NK-92 treated with Interleukin-12 subunit alpha and Interleukin-12 subunit beta, amount 100 ng/mL, for 24 hours (cell line): ENCODE measurements at regions not wholly inside any gene's neighbourhood (a gene's known extent, or its start where the extent isn't known, plus 50 kb on each side); places are given as distances from the start of the nearest gene placed in this dataset.
A peak's percentile ranks its signal among the peaks of the same experiment; 100 is the strongest.
"Not testable (repeated sequence)": the region's sequence is repeated elsewhere in the genome, so short reads cannot be mapped to it uniquely, and the experiment has no call there.

Experiments used
- DNase-seq: peaks from one replicate; lab custom pipeline; 2025; lab: John Stamatoyannopoulos, UW

GRCh38 chr5:50898966-50899365 lies 232.5 kb downstream of the PARP8 start:
- no peak for DNase-seq

DNA sequence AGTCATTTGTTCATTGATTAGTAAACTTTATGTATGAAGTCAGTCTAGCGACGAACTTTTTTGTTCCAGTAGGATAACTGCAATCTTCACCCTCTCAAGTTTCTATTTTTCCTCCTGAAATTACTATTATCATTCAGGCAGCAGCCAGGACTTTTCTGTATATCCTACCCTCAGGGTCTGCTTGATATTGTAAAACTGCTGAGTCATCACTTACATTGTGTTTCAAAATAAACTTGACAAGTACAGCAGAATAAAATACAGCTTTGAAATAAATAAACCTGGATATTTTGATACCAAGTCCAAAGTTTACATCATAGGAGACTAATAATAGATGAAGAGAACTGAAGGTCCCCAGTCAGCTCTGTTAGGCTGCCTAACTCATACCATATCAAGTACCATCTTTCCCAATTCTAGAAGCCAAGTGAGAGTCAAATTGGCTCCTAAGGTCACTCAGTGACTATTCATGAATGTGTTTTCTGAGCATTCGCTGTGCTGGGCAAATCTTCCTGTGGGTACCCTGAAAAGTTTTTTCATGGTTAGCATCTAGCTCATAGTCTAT lies 234.6 kb downstream of the PARP8 start:
- DNase-seq, result no peak

DNA sequence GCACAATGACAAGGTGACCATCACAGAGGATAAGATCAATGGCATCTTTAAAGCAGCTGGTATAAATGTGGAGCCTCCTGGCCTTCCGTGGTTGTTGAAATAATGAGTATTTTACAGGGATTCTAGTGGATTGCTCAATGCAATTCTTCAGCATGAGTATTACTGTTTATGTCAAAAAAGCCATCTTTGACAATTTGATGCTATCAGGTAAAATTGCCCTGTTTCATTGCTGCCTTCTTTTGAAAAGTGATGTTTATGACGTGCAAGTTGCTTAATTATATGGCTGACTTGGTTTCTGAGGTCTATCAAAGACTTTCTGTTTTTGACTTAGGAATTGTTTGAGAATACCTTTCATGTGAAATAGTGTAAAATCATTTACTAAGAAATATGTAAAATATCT lies 237.2 kb downstream of the PARP8 start:
- no peak for DNase-seq

GRCh38 chr5:50905996-50906570 lies 239.6 kb downstream of the PARP8 start:
- no peak for DNase-seq

- DNase-seq, result not testable (repeated sequence)
These were observed 253.7 kb downstream of the PARP8 start for GRCh38 chr5:50920160-50920559.

- no peak for DNase-seq
These were observed 255.1 kb downstream of the PARP8 start for GRCh38 chr5:50921366-50922133.

- DNase-seq, result not testable (repeated sequence)
These were observed 255.9 kb downstream of the PARP8 start for GRCh38 chr5:50922134-50922941.

DNA sequence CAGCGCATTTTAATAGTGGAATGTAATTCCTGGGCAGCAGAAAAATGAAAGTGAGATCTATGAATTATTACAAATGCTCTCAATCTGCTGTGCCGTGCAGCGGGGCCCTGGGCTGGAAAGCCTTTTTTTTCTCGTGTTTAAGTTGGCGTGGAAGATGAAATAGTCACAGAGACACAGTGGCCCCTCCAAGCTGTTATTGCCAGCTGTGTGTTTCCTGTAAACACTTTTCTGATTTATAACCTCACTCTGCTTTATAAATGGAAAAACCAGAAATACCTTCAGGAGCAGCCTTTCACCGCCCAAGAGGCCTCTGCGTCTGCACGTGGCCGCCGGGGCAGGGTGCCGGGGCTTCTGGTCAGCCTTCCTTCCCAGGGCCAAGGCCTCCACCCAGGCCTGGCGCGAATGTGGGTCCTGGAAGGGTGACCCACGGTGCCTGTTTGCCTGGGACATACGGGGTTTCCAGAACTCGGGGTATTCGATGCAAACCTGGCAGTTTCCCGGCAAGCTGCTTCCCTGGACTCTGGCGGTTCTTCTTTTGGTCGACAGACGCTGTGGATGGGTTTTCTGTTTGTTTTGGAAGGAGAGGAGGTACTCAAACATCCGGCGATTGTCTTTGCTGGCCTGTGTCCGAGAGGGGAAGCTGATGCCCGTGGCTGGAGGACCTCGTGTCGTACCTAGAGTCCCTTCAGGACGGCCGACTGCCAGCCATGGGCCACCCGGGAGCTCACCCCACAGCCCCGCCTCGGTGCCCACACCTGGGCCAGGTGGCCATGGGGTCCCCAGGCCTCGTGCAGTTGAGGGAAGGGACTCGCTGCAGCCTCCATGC lies 256.7 kb downstream of the PARP8 start:
- DNase-seq, result no peak

DNA sequence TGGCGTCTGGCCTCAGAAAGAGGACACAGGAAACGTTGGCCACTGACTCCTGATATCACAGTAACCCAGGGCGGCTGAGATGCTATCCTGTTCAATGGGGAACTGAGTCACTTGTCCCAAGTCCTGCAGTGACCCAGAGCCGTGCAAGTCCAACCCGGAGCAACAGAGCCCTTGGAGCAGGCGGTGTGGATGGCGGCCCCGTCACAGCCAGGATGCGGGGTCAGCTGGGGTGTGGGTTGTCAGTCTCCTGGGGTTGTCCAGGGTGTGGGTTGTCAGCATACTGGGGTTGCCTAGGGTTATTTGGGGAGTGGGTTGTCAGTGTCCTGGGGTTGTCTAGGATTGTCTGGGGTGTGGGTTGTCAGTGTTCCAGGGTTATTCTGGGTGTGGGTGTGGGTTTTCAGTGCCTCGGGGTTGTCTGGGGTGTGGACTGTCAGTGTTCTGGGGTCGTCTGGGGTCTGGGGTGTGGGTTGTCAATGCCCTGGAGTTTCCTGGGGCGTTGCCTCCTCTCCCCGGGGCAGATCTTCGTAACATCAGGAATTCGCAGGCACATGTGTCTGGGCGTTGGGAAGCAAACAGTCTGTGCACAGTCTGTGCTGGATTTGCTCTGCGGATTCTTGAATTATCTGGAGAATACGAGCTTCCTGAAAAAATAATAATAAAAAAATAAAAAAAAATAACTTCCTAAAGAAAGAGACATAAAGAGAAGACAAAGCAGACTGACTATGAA lies 257.5 kb downstream of the PARP8 start:
- DNase-seq, result no peak

DNA sequence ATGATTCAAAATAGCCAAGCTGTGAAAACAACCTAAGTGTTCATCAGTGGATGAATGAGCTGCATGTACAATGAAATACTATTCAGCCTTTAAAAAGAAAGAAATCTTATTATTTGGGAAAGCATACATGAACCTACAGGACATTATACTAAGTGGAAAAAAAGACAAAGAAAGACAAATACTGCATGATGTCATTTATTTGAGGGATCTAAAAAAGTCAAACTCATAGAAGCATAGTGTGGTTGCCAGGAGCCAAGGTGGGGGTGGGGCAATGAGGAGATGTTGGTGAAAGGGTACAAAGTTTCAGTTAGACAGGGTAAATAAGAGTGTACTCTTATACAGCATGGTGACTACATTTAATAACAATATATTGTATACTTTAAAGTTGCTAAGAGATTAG lies 261.5 kb downstream of the PARP8 start:
- no peak for DNase-seq

DNA sequence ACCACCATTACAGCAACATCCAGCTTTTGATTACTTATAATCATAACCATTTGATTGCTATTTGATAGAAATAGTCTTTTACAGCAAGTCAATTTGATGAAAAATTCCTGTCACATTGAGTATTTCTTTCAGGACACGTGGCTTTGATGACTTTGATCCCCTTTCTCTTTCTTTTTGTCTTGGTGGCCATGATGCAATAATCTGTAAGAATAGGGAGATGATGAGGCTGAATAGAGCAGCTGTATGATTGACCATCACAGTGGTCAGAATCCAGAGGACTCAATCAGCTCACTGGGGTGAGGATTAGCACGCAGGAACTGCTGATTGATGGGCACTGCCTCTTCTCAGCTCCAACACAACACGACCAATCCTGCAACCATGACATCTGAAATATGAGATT lies 262.7 kb downstream of the PARP8 start:
- DNase-seq, result no peak

DNA sequence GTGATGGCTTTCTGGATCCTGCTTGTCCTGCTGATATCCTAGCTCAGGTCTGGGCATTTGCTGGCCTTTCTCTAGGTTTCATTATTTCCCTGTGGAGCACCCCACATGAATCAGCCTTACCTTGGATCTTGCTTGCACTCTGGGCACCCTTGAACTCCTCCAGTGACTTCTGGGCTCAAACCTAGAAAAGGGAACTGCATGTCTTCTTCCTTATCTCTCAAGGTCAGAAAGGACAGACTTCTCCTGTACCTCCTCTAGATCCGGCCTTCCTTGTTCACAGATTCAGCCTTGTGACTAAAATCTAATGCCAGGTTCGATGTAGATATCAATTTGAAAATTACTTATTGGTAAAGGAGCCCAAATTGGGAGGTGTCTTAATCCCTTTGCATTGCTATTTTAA lies 267.9 kb downstream of the PARP8 start:
- no peak for DNase-seq

- no peak for DNase-seq
These were observed 278.7 kb downstream of the PARP8 start for GRCh38 chr5:50945139-50945538.

DNA sequence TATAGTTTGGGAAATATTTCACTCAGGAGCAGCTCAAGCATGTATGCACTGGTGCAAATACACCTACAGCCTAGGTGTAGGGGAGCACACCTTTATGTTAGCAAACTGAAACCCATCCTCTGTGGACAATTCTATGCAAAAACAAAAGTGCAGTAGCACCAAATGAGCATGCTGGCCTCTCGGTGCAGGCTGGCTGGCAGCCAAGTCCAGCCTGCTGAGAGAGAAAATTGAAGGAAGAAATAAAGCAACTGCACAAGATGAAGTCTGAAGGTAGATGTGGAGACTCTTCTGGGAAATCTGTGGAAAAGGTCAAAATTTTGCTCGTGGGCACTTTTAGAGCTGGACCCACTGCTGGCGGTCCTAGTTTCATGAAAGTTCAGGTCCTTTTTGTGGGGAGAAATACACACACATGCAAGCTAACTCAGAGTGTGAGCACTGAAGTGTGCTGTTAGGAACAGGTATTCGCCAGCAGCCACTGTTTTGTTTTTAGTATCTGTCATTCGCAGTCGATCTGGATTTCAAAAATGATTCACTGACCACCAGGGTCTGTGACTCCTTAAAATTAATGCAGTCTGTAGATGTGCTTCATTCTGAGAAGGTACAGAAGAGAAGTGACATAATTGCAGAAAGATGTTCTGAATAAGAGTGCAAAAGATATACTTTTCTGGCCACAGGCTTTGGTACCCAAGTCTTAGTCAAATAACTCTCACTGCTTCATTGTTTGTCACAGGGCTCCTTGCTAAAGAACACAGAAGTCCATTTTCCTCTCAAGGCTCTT lies 281.7 kb downstream of the PARP8 start:
- DNase-seq, result no peak

- no peak for DNase-seq
These were observed 286.9 kb downstream of the PARP8 start for GRCh38 chr5:50953290-50953689.

DNA sequence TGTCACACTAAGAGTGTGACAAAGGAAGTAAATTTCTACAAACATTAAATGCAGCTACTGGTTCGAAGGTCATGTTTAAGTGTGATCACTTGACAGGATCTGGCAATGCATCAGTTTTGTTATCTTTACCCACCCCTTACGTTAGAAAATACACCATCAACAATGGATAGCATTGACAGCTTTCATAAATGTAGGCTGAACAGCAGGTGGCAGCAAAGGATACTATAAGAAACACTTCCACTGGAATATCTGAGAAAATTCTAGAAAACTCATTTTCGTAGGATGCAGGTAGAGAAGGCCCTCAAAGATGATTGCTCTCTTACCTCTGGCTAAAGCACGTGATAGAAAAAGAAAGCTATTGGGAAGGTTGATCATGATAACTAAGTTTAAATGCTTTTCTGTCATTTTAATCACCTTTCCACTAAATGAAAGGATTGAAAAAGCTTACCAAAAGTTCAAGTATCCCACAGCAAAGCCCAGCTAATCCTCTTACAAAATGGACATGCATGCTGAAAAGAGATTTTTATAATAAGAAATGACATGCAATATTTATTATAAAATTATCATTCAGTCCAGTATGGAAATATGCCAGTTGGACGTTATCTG lies 292.5 kb downstream of the PARP8 start:
- no peak for DNase-seq

DNA sequence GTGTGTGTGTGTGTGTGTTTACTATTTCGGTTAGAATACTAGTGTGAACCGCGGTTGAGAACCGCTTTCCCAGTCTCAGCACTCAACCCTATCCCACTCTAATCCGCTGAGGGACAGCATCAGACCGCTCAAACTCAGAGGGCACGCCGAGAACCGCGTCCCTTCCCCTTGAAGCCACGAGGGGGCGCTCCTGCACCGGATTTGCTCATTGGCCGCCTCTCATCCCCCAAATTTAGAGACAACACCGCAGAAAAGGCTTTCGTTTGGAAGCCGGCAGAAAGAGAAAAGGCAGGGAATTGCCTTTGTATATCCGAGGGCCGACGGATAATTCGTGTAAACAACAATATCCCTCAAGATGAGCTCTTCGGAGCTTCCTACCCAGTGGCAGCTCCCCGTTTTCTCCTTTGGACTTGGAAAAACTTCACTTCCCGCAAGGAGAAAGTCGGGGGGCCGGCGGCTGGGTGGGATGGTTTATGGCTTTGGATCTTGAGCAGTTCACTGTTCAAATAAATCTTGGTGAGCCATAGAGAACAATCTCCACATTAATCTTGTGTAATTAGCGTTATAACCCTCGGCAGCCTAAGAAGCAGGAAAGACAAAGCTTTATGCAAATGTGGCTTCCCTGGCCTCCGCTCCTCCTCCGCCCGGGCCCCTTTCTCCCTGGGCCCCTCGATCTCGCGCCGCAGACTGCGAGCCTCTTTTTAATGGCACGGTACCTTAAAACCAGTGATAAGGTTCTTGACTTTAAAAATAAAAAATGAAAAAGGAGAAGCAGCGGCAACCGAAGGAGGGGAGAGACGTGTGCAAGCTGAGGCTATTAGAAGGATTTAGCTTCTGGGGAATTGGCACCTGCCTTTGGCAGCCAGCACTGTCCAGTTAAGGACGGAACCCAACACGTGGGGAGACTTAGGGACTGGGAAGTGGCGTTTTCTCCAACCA lies 296.8 kb downstream of the PARP8 start:
- peak; percentile 31 for DNase-seq

DNA sequence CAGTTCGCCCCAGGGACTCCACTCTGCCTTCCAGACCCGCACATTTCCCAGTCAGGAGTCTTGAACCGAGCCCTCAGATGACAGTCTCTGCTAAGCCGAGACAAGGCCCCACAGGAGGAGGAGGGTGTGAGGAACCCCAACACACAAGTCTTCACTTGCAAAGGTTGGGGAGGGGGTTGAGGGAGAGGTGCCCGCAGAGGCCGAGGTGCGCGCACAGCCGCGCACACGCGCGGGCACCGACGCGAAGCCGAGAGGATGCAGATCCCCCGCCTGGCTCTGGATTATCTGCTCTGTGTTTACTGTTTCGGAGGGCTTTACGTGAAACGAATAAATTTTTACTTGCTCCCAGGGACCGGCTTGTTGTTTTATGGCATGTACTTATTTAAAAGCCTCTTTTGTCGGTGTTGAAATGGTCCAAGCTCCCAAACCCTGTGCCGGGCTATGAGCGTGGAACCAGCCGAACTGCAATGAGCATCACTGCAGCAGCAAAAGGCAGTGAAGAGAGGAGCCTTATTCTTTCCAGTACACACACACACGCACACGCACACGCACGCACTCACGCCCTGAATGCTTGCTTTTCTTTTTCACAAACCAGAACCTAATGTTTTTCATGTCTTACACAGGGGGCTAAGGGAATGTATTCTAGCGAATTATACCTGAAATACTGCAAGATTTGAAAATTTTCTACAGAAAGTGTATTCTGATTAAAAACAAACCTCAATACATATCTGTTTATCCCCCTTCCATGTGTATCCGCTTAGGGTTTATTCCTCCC lies 297.7 kb downstream of the PARP8 start:
- DNase-seq, result no peak
